BLaER1 treated with 17β-estradiol and CSF1 and Interleukin-3, amounts not matched to agents 10 nM and 100 nM (cell line): ENCODE measurements at regions not wholly inside any gene's neighbourhood (a gene's known extent, or its start where the extent isn't known, plus 50 kb on each side); places are given as distances from the start of the nearest gene placed in this dataset.

ENCODE experiments used
- H3K27ac ChIP-seq, 11 experiments: shearing (Covaris generic); formaldehyde crosslinking; 2 replicates each; pipeline ENCODE4 v1.8.1; 2022
- H3K27me3 ChIP-seq, 11 experiments: shearing (Covaris generic); formaldehyde crosslinking; 2 replicates each; pipeline ENCODE4 v1.8.1; 2022
- H3K36me3 ChIP-seq, 11 experiments: shearing (Covaris generic); formaldehyde crosslinking; 2 replicates each; pipeline ENCODE4 v1.8.1; 2022
- H3K4me1 ChIP-seq, 10 experiments: shearing (Covaris generic); formaldehyde crosslinking; 2 replicates each; pipeline ENCODE4 v1.8.1; 2022
- H3K4me2 ChIP-seq, 11 experiments: shearing (Covaris generic); formaldehyde crosslinking; 2 replicates each; pipeline ENCODE4 v1.8.1; 2022
- H3K4me3 ChIP-seq, 10 experiments: shearing (Covaris generic); formaldehyde crosslinking; 2 replicates each; pipeline ENCODE4 v1.8.1; 2022
- H3K9ac ChIP-seq, 11 experiments: shearing (Covaris generic); formaldehyde crosslinking; 2 replicates each; pipeline ENCODE4 v1.8.1; 2022
- H3K9me3 ChIP-seq, 11 experiments: shearing (Covaris generic); formaldehyde crosslinking; replicated peaks in 1 of 11; 2 replicates each; pipeline ENCODE4 v1.8.1; 2022
- H4K20me1 ChIP-seq, 11 experiments: shearing (Covaris generic); formaldehyde crosslinking; 2 replicates each; pipeline ENCODE4 v1.8.1; 2022
- Cebpa-rat ChIP-seq, 11 experiments: shearing (Covaris generic); IDR thresholded peaks; 2 replicates each; pipeline ENCODE4 v1.8.1; 2022

DNA sequence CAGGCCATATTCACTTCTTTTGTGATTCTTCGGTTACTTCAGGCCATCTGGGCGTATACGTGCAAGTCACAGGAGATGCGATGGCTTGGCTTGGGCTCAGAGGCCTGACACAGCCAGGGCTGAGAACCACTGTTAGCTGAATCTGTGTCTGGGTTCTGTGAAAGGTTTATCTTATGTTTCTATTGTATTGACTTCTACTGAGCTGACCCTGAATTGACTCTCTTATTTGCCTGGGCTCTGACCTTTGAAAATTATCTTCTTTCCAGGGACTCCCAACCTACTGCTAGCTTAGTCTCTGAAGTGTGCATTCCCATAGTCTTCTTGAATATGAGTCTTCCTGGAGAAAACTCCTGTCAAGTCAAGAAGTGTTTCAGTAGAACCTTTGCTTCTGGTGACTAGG lies 226.4 kb upstream of the SOX4 start:
- H3K9ac ChIP-seq, result no peak overlapping the region
- no peaks in the 10 kb centered on the region for H3K27me3 ChIP-seq
- no peak overlapping the region for H3K4me3 ChIP-seq
- no peak for TF ChIP-seq Cebpa-rat (IDR thresholded peaks at IDR 0.05)
- no peaks in the 10 kb centered on the region for H4K20me1 ChIP-seq
- no peak overlapping the region for H3K4me2 ChIP-seq
- H3K4me1 ChIP-seq, result no peaks in the 10 kb centered on the region
- no peaks in the 10 kb centered on the region for H3K36me3 ChIP-seq
- no peak overlapping the region for H3K27ac ChIP-seq
- H3K9me3 ChIP-seq, result no peaks in the 10 kb centered on the region; a peak in 1 of 22 replicates

DNA sequence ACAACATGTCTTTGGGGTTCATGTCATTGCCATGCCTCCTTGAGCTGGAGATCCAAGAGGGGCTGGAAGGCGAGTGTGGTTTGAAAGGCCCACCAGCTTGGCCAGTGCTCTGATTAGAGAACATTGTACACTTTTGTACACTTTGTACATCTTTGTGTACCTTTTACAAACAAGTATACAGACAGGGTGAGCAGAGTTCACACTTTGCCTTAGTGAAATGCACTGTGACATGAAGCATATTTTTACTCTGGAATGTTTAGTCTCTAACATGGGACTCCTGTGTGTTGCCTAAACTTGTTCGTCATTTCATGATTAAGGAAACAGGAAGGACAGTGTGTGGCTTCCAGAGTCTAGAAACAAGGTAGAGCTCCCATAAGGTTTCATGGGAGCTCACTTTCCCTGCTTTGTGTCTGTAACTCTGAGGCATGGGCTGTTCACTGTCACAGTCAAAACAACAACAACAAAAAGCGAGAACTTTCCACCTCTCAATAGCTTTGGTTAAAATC lies 225.8 kb upstream of the SOX4 start:
- Histone ChIP-seq H3K27ac (no peak overlapping the region), H3K4me1 (no peaks in the 10 kb centered on the region), H3K36me3 (no peaks in the 10 kb centered on the region), H3K9me3 (no peaks in the 10 kb centered on the region; a peak in 1 of 22 replicates), H4K20me1 (no peaks in the 10 kb centered on the region), H3K4me3 (no peak overlapping the region), H3K27me3 (no peaks in the 10 kb centered on the region), H3K9ac (no peak overlapping the region), H3K4me2 (no peak overlapping the region)
- TF ChIP-seq Cebpa-rat (IDR thresholded peaks at IDR 0.05), result no peak

DNA sequence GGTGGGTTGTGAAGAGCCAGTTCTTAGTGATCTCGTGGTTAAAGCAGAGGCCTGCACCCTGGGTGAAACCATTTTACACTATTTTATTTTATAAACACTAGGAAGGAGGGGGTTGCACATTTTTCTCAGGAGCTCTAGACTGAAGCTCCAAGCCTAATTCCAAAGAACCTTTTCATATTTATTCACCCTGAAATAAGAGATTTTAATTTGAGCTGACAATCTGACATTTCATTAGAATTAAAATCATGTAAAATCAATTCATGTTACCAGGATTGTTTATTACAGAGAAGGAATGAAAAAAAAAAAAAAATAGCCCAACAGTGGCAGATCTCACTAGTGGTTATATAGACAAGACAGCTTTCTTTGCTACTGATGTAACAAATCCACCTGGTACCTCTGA lies 222.5 kb upstream of the SOX4 start:
- Histone ChIP-seq H3K9me3 (no peaks in the 10 kb centered on the region; a peak in 1 of 22 replicates), H3K27me3 (no peaks in the 10 kb centered on the region)
- no peak for TF ChIP-seq Cebpa-rat (IDR thresholded peaks at IDR 0.05)

DNA sequence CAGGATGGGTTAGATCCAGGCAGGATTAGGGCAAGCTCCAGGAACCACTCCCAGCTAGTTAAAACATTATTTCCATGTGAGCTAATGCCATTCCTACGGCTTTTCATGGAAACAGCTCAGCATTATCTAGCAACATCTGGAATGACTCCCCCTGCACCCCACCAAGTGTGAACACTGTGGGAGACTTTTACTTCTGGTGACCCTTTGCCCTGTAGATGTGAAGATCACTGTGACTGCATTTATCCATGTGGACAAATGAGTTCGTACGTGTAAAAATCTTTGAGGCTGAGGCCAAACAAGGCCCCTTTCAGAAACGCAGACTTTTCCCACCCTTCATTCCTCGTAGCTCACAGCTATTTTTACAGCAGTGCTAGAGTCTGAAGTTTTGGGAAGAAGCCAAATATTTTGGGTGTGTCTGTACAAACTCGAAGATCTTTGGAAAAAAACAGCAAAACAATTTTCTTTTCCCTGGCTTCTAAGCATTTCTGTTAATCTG lies 221.8 kb upstream of the SOX4 start:
- no peak overlapping the region for H3K9ac ChIP-seq
- H3K9me3 ChIP-seq, result no peaks in the 10 kb centered on the region; a peak in 1 of 22 replicates
- H3K27me3 ChIP-seq, result no peaks in the 10 kb centered on the region
- no peak for TF ChIP-seq Cebpa-rat (IDR thresholded peaks at IDR 0.05)
- no peaks in the 10 kb centered on the region for H3K4me1 ChIP-seq
- H4K20me1 ChIP-seq, result no peaks in the 10 kb centered on the region
- H3K4me3 ChIP-seq, result no peak overlapping the region
- H3K27ac ChIP-seq, result no peak overlapping the region
- no peaks in the 10 kb centered on the region for H3K36me3 ChIP-seq
- H3K4me2 ChIP-seq, result no peak overlapping the region

More for the DNA sequence above, 222.5 kb upstream of the SOX4 start:
- Histone ChIP-seq H3K9ac (no peak overlapping the region), H3K4me3 (no peak overlapping the region), H3K36me3 (no peaks in the 10 kb centered on the region), H3K4me2 (no peak overlapping the region), H3K27ac (no peak overlapping the region), H4K20me1 (no peaks in the 10 kb centered on the region), H3K4me1 (no peaks in the 10 kb centered on the region)

DNA sequence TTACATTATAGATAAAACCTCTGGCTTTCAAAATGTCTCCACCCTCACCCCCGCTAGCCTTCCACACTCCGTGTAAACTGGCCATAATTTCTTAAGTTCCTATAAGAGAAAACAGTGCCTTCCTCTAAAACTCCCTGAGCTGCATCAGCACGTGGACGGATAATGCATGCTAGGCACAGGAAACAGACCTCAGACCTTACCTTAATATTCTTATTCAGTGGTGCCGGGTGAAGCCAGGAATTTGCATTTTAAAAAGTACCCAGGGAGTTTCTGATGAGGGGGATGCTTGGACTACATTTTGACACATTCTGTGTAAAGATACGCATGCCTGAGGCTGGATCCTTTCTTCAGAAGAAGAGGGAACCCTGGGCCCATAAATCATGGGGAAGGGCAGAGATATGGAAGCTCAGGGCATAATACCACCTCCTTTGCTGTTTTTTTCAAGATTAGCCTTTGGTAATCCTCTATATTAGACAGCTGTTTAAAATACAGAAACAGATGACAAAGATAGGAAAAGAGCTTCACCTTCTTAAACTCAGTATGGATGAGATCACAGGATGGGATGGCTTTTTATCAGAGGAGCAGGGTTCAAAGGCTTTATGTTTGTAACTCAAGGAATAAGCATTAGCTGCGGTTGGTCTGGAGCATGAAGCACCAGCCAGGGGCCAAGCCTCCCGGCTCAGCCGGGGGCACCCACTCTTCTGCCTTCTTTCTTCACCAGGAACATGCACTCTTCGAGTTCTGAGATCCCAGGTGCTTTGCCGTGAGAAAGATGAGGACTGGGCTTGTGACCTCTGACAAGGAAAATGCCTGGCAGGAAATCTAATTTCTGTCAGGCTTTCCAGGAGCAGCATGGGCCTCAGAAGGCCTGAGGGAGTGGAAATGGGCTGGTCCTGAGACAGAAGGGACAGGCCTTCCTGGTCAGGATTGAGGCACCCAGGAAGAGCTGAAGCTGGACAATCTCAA lies 218.1 kb upstream of the SOX4 start:
- no peak for TF ChIP-seq Cebpa-rat (IDR thresholded peaks at IDR 0.05)
- Histone ChIP-seq H3K36me3 (no peaks in the 10 kb centered on the region), H3K4me3 (no peak overlapping the region), H3K27me3 (no peaks in the 10 kb centered on the region), H3K27ac (no peak overlapping the region), H4K20me1 (no peaks in the 10 kb centered on the region), H3K9ac (no peak overlapping the region), H3K9me3 (no peaks in the 10 kb centered on the region), H3K4me1 (no peaks in the 10 kb centered on the region; a peak in 1 of 20 replicates), H3K4me2 (no peak overlapping the region)

DNA sequence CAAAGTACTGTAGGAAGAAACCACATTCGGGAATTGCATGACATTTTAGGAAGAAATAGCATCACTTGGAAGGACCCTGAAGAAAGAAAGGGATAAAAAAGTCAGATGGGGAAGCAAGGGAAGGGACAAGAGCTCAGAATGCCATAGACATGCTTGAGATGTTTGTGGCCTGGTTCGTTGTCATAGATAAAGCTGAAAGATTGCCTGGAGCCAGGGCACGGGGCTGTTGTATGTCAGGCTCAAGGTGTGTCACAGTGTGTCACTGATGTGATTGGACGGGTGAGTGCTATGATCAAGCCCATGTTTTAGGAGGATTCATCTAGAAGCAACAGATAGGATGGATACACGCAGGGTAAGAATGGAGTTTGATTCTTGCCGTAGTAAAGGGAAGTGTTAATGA lies 216.2 kb upstream of the SOX4 start:
- Histone ChIP-seq H3K9me3 (no peaks in the 10 kb centered on the region), H3K4me1 (peaks cover 0 to 9% (median 0%) of the 10 kb centered on the region in 10 experiments; a peak in 3 of 20 replicates), H3K4me2 (no peak overlapping the region), H3K27me3 (no peaks in the 10 kb centered on the region), H3K9ac (no peak overlapping the region), H4K20me1 (no peaks in the 10 kb centered on the region), H3K27ac (no peak overlapping the region), H3K4me3 (no peak overlapping the region), H3K36me3 (no peaks in the 10 kb centered on the region)
- TF ChIP-seq Cebpa-rat (IDR thresholded peaks at IDR 0.05), result no peak

DNA sequence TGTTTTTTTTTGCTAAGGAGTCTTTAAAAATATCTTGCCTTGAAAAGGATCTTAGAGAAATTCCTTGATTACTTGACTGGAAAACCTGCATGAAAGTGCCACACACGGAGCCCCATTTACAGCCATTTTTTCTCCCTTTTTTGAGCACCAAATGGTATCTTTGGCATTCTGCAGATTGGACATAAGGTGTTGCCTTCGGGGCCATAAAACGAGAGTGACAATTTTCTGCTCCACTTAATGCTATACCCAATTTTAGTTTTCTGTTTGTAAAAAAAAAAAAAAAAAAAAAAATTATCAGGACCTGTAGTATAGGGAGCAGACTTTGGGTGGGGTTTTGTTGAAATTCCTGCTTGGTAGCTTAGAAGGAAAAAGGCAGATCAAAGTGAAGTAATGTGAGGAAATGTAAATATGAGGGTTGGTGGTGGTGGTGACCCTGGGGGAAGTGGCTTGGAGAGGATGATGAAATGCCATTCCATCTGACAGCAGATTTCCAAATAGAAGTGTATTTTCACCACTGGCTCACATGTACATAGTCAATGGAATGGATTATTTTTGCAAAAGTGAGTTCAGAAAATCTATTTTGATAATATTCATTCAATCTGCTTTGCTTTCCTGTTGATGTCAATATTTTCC lies 212.1 kb upstream of the SOX4 start:
- Histone ChIP-seq H3K27ac (no peak overlapping the region), H3K4me1 (peaks cover 0 to 9% (median 0%) of the 10 kb centered on the region in 10 experiments; a peak in 3 of 20 replicates), H3K9ac (no peak overlapping the region), H3K9me3 (0 out of 22 replicates have a peak, but pooled peaks cover 0 to 4% (median 0%) of the 10 kb centered on the region in 11 experiments), H3K4me3 (no peak overlapping the region), H3K4me2 (peak overlapping the region in 4 of 11 experiments; percentile 6 to 17 (median 10); a peak in 4 of 22 replicates), H3K36me3 (no peaks in the 10 kb centered on the region), H3K27me3 (no peaks in the 10 kb centered on the region), H4K20me1 (no peaks in the 10 kb centered on the region)
- TF ChIP-seq Cebpa-rat (IDR thresholded peaks at IDR 0.05), result no peak

DNA sequence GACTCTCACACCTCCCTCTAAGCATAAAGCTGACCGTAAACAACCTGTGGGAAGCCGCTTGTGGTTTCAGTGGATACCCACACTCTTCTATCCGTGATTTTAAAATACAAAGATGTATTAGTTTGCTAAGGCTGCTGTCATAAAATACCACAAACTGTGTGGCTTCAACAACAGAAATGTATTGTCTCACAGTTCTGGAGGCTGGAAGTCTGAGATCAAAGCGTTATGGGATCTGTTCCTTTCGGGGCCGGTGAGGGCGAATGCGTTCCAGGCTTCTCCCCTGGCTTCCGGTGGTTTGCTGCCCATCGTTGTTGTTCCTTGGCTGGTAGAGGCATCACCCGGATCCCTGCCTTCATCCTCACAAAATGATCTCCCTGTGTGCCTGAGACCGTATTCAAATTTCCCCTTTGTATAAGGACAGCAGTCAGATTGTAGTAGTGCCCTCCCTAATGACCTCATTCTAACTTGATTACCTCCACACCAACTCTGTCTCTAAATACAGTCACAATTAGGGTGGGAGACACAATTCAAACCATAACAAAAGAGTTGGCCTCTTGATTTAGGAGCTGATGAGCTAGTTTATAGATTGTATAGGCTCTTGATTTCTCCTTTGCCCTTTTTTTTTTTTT lies 210.6 kb upstream of the SOX4 start:
- H3K4me2 ChIP-seq, result no peak overlapping the region
- no peak overlapping the region for H3K27ac ChIP-seq
- no peak for TF ChIP-seq Cebpa-rat (IDR thresholded peaks at IDR 0.05)
- H3K36me3 ChIP-seq, result no peaks in the 10 kb centered on the region
- H3K9me3 ChIP-seq, result 0 out of 22 replicates have a peak, but pooled peaks cover 0 to 4% (median 0%) of the 10 kb centered on the region in 11 experiments
- no peaks in the 10 kb centered on the region for H3K27me3 ChIP-seq
- no peaks in the 10 kb centered on the region for H4K20me1 ChIP-seq
- H3K4me3 ChIP-seq, result no peak overlapping the region
- no peak overlapping the region for H3K9ac ChIP-seq
- peaks cover 0 to 9% (median 0%) of the 10 kb centered on the region in 10 experiments; a peak in 3 of 20 replicates for H3K4me1 ChIP-seq
